Upper lobe of right lung (tissue), 1 donor: ENCODE measurements at regions not wholly inside any gene's neighbourhood (a gene's known extent, or its start where the extent isn't known, plus 50 kb on each side); places are given as distances from the start of the nearest gene placed in this dataset.

Experiments
- ATAC-seq: fragments of 200-7000 bp; cut with Tn5 transposase; one replicate; pipeline ENCODE4 v1.9.1; 2020; ENCODE audit warnings: mild to moderate bottlenecking, moderate library complexity
- DNase-seq: peaks from one replicate; pipeline ENCODE4 v3.0.0-alpha.2; 2020
- H3K27ac ChIP-seq: fragments of 200-600 bp; one replicate; pipeline ENCODE4 v1.8.0; 2022
- H3K27me3 ChIP-seq: fragments of 200-600 bp; one replicate; pipeline ENCODE4 v1.8.0; 2022; ENCODE audit warnings: mild to moderate bottlenecking
- H3K36me3 ChIP-seq: fragments of 200-600 bp; one replicate; pipeline ENCODE4 v1.8.0; 2022
- H3K4me1 ChIP-seq: fragments of 200-600 bp; one replicate; pipeline ENCODE4 v1.8.0; 2022
- H3K4me3 ChIP-seq: fragments of 200-600 bp; one replicate; pipeline ENCODE4 v1.8.0; 2022; ENCODE audit warnings: mild to moderate bottlenecking
- H3K9me3 ChIP-seq: fragments of 200-600 bp; one replicate; pipeline ENCODE4 v1.8.0; 2022
- CTCF ChIP-seq: fragments of 200-600 bp; IDR thresholded peaks from one replicate; pipeline ENCODE4 v1.8.0; 2022; ENCODE audit warnings: antibody characterized with exemption
- intact Hi-C: fragments of 100-400 bp; cut with DNase I; formaldehyde crosslinking; loops from one replicate; pipeline ENCODE4 v1.11.0; 2022
- donor health status: DM: no; HTN: yes; CAD: no; lungs with severe emphysema.

- no peak for TF ChIP-seq CTCF
- Histone ChIP-seq H3K4me1 (no peaks in the 10 kb centered on the region), H3K4me3 (no peak overlapping the region), H3K27ac (no peak overlapping the region), H3K36me3 (no peaks in the 10 kb centered on the region), H3K9me3 (no peaks in the 10 kb centered on the region), H3K27me3 (no peaks in the 10 kb centered on the region)
- ATAC-seq: no peak
- intact Hi-C loops: no loop called here
- DNase-seq: no peak
These were observed 101.9 kb downstream of the RGS21 start for GRCh38 chr1:192418552-192419285.

GRCh38 chr1:192430644-192431043 is 113.9 kb downstream of the RGS21 start:
- intact Hi-C loops: no loop called here

GRCh38 chr1:192435704-192436103 is 118.9 kb downstream of the RGS21 start:
- no peak for TF ChIP-seq CTCF
- H3K9me3 ChIP-seq: no peaks in the 10 kb centered on the region
- H3K27me3 ChIP-seq: no peaks in the 10 kb centered on the region
- no peak for DNase-seq
- H3K27ac ChIP-seq: no peak overlapping the region
- no peaks in the 10 kb centered on the region for H3K36me3 ChIP-seq
- intact Hi-C loops: no loop called here
- ATAC-seq: no peak
- no peaks in the 10 kb centered on the region for H3K4me1 ChIP-seq
- no peak overlapping the region for H3K4me3 ChIP-seq

More at GRCh38 chr1:192430644-192431043, 113.9 kb downstream of the RGS21 start:
- Histone ChIP-seq H3K27ac (no peak overlapping the region), H3K9me3 (no peaks in the 10 kb centered on the region), H3K27me3 (no peaks in the 10 kb centered on the region), H3K4me3 (no peak overlapping the region), H3K4me1 (no peaks in the 10 kb centered on the region), H3K36me3 (no peaks in the 10 kb centered on the region)
- TF ChIP-seq CTCF: no peak
- ATAC-seq: no peak
- DNase-seq: no peak

- intact Hi-C loops: no loop called here
- Histone ChIP-seq H3K4me1 (no peaks in the 10 kb centered on the region), H3K9me3 (no peaks in the 10 kb centered on the region), H3K36me3 (no peaks in the 10 kb centered on the region), H3K27me3 (no peaks in the 10 kb centered on the region), H3K27ac (no peak overlapping the region), H3K4me3 (no peak overlapping the region)
- no peak for TF ChIP-seq CTCF
- DNase-seq (no peak), ATAC-seq (no peak)
These were observed 119.8 kb downstream of the RGS21 start for GRCh38 chr1:192436441-192437078.

- Histone ChIP-seq H3K36me3 (no peaks in the 10 kb centered on the region), H3K27me3 (no peaks in the 10 kb centered on the region), H3K27ac (no peak overlapping the region), H3K4me1 (no peaks in the 10 kb centered on the region), H3K4me3 (no peak overlapping the region), H3K9me3 (no peaks in the 10 kb centered on the region)
- DNase-seq: no peak
- no peak for TF ChIP-seq CTCF
- intact Hi-C loops: no loop called here
- no peak for ATAC-seq
These were observed 121.9 kb downstream of the RGS21 start for GRCh38 chr1:192438737-192439136.
